GM21825 (cell line): ENCODE measurements at regions not wholly inside any gene's neighbourhood (a gene's known extent, or its start where the extent isn't known, plus 50 kb on each side); places are given as distances from the start of the nearest gene placed in this dataset.
"Not testable (repeated sequence)": the region's sequence is repeated elsewhere in the genome, so short reads cannot be mapped to it uniquely, and the experiment has no call there.

Experiments used
- ATAC-seq: cut with Tn5 transposase; IDR thresholded peaks from one replicate; pipeline ENCODE4 v1.9.1; 2021; ENCODE audit warnings: mild to moderate bottlenecking, moderate library complexity; ENCODE audit not compliant: unreplicated experiment

GRCh38 chr12:47412601-47413236 lies 293.1 kb downstream of the RPAP3 start:
- no peak for ATAC-seq

DNA sequence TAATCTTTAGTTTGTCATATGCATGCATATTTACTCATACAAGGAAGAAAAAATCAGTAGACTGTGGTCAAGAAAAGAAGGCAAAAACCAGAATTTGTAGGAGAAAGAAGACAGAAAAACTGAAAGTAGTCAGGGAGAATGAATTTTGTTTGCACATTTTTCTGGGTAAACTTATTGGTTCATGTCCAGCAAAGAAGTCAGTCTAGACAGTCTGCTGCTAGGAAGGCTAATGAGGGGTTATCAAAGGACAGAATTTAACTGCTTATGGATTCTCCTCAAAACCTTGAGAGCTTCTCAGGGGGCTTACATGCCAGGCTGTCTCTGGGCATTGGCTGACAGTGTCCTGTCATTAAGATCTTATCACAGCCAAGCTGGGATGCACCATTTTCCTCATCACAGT lies 293.9 kb downstream of the RPAP3 start:
- no peak for ATAC-seq

GRCh38 chr12:47410862-47411261 lies 295.0 kb downstream of the RPAP3 start:
- no peak for ATAC-seq

- ATAC-seq, result no peak
These were observed 295.4 kb downstream of the RPAP3 start for GRCh38 chr12:47410383-47410782.

DNA sequence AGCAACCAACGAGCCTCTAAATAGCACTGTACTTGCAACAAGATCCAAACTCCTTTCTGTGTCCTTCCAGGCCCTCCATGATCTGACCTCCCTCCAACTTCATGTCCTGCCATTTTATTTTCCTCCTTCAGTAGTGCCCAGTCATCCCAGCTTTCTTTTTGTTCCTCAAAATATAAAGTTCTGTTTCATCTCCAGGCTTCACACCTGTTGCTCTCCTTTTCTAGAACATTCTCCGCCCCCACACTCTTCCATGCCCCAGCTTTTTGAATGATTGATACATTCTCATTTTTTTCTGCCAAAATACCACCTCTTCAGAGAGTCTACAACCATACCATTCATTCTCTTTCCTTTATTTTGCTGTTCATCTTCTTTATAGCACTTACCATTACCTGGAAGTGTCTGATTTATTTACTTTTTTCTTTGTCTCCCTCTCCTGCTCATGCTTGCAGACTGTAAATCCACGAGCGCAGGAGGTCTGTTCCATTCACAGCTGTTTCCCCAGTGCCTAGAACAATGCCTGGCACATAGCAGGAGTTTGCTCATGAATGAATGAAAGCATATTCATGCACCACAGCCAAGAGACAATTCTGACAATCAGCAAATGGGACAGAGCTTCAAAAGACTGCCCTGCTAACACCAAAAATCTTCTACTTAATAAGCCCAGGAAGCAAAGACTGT lies 296.4 kb downstream of the RPAP3 start:
- ATAC-seq, result no peak

- peak; percentile 93 for ATAC-seq
These were observed 297.5 kb downstream of the RPAP3 start for GRCh38 chr12:47408171-47408871.

DNA sequence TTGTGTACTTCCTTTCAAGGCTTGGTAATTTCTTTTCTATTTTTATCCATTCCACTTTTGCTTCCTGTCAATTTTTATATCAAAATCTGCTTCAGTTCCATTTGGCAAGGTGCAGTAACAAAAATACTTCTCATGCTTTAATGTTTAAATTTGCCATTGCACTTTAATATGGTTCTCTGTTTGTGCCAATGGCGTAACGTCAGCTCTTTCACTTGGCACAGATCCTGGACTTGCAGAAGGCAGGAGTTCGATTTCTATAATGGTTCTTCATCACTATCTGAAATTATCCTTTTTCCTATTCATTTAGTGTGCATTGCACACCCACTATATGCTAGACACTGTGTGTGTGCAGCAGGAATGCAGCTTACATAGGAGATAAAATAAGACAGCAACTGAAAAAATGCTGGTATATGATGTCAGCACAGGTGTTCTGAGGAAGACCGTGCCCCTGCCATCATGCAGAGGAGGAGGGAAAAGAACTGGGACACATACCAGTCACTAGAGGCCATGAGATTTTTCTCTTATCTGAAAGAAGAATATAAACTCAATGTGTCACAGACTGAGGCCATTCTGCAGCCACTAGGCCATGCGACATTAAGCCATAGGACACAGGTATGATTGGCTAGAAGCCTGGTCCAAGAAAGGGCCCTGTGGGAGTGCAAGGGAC lies 298.2 kb downstream of the RPAP3 start:
- no peak for ATAC-seq

- no peak for ATAC-seq
These were observed 302.1 kb downstream of the RPAP3 start for GRCh38 chr12:47403681-47404080.

DNA sequence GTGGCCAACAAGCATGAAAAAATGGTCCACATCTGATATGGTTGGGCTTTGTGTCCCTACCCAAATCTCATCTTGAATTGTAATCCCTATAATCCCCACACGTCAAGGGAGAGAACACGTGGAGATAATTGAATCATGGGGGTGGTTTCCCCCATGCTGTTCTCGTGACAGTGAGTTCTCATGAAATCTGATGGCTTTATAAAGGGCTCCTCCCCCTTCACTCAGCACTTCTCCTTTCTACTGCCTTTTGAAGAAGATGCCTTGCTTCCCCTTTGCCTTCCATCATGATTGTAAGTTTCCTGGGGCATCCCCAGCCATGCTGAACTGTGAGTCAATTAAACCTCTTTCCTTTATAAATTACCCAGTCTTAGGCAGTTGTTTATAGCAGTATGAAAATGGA lies 304.6 kb downstream of the RPAP3 start:
- not testable (repeated sequence) for ATAC-seq

GRCh38 chr12:47400266-47400665 lies 305.6 kb downstream of the RPAP3 start:
- ATAC-seq, result no peak

DNA sequence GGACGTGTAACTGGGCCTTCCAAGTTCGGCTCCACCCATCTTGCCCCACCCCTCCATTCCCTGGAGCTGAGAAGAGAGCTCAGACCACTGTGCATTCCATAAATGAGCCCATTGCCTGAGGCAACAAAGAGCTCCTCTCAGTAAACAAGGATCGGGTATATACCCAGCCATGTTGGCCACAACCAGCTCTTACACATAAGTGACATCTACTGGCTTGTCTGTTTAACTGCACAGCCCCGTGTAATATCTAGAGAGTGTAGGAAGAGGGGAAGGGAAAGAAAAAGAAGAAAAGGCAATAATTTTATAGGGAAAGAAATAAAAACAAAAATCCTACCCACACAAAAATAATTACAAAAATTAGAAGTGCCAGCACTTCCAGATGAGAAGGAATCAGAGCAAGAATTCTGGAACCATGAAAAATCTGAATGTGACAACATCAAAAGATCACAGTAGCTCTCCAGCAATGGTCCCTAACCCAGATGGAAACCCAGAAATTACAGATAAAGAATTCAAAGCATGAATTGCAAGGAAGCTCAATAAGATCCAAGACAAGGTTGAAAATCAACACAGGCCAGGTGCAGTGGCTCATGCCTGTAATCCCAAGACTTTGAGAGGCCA lies 308.1 kb downstream of the RPAP3 start:
- ATAC-seq, result no peak

DNA sequence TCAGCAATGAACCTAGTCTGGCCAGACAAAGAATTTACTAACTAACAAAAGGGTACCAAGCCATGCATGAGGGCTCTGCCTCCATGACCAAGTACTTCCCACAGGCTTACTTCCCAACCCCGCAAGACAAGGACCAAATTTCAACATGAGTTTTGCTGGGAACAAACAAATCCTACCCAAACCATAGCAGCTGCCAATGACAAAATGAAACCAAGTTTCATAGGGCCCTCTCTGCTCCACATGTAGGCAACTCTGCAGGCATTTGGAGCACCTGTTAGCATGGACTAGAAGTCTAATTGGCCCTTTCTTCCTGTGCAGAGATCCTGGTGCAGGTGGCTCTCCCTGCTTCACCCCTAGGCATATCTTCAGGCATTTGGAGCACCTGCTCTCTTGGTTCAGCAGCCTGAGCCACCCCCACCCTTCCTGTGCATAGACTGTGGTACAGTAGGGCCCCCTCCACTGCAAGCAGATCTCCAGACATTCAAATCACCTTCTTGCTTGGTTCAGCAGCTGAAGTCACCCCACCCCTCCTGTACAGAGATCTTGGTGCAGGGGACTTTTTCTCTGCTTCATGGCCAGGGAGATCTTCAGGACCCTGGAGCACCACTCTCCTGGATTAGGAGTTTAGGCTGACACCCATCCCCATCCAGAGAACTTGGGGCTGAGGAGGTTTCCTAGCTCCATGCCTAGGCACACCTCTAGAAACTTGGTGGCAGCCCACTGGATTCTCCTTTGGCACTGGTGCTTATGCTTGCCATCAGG lies 308.7 kb downstream of the RPAP3 start:
- ATAC-seq, result no peak

GRCh38 chr12:47394070-47394469 lies 311.8 kb downstream of the RPAP3 start:
- ATAC-seq, result no peak

GRCh38 chr12:47393403-47393790 lies 312.4 kb downstream of the RPAP3 start:
- ATAC-seq, result no peak

DNA sequence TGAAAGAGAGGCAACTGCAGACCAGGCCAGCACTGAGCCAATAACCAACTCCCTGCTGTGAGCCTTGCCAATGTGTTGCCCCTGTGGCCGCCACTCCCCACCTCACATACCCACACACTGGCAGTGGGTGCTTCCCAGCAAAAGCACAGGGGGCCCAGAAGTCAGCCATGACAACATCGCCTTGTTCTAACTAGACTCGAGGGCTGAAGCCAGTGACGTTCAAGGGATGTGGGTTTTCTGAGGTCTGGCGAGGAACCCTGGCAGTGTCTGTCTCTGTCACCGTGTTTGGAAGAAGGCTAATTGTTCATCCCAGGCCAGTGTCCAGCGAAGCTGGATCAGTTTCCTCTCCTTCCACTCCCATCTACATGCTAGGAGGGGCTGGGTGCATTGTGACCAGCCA lies 311.8 kb upstream of the AMIGO2 start:
- ATAC-seq, result no peak

DNA sequence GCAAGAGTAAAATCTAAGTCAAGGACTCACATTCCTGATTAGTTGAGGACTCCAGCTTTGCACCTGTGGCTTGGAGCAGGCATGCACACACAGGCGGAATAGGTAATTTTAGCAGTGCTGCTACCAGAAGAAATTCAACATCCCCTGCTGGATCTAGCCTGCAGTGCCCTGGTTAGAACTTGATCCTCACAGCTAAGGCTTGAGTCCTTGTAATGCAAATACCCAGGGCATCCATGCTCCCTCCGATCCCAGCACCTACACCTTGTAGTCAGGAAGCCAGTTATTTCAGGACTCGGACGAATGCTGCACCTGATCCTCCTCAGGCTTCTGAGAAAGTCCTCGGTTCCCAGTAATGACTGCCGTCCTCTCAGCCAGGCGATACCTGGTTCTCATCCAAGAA lies 309.0 kb upstream of the AMIGO2 start:
- no peak for ATAC-seq

DNA sequence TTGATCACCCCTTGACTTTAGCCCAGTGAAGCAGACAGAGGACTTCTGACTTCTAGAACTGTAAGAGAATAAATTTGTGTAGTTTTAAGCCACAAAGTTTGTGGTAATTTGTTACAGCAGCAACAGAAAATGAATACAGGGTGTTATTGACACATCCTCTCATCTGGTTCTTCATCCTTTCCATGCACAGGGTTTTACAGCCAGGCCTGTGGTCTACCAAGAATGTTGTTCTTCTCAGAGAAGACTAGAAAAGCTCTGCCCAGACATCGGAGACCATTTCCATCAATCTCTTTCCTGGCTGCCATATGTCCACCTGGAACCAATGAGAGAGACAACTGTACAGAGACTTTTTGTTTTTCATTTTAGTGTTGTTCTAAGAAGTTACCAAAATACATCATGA lies 308.2 kb upstream of the AMIGO2 start:
- no peak for ATAC-seq

GRCh38 chr12:47385653-47386052 lies 305.9 kb upstream of the AMIGO2 start:
- ATAC-seq, result no peak

GRCh38 chr12:47383942-47384341 lies 304.2 kb upstream of the AMIGO2 start:
- ATAC-seq, result no peak

DNA sequence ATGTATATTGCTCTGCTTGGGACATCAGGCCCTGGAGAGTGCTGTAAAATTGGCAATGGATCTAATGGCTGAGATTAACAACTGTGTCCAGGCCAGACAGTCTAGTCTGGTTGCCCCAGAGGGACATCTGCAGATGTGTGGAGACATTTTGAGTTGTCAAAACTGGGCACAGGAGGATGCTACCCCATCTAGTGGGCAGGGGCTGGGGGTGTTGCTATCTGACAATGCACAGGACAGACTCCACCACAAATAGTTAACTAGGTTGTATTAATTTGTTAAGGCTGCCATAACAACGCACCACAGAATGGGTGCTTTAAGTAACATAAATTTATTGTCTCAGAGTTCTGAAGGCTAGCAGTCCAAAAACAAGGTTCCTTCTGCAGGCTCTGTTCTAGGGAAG lies 302.5 kb upstream of the AMIGO2 start:
- ATAC-seq, result no peak

GRCh38 chr12:47378907-47379306 lies 299.1 kb upstream of the AMIGO2 start:
- ATAC-seq, result no peak
